ENCODE measurements at regions not wholly inside any gene's neighbourhood (a gene's known extent, or its start where the extent isn't known, plus 50 kb on each side); places are given as distances from the start of the nearest gene placed in this dataset.

DNA sequence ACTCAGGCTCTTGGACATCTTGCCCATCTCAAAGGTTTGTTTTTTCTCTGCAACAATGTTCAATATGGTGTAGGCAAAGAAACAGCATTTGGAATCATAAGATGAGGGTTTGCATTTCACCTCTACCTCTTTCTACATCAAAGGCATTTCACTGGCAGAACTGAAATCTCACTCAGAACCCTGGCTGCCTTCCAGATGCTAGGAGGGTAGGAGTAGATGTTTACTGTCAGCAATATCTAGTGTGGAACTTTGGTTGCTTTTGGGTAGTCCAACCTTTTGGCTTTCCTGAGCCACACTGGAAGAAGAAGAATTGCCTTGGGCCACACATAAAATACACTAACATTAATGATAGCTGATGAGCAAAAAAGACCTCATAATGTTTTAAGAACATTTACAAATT lies 297.0 kb upstream of the KLF3 start:
- no peaks in the 10 kb centered on the region for H3K79me2 ChIP-seq (ENCODE audit: control insufficient read depth, insufficient read depth, low read length)
- in situ Hi-C loops (cut with MboI) (no loop called here), intact Hi-C loops (cut with micrococcal nuclease) (no loop called here)
- H3K27ac ChIP-seq (ENCODE audit: extremely low read depth, low read depth, low read length): no peak overlapping the region
- H3K36me3 ChIP-seq (ENCODE audit: control insufficient read depth, insufficient read depth, low read length): no peaks in the 10 kb centered on the region
- H3K9me3 ChIP-seq (replicated peaks; ENCODE audit: control insufficient read depth, insufficient read depth, low read depth, low read length): no peaks in the 10 kb centered on the region
- FAIRE-seq: no peak
- POLR2A ChIA-PET: interaction anchor here (2.1 kb wide), 1 partner anchor 9 kb away, joined by 4 read pairs; no protein-coding TSS in a partner anchor
- H3K4me1 ChIP-seq (replicated peaks in 1 of 2; ENCODE audit: control insufficient read depth in 2 of 2, insufficient read depth in 2 of 2, low read length in 2 of 2): no peaks in the 10 kb centered on the region; a peak in 3 of 5 replicates
- no peak for ATAC-seq
- no peak overlapping the region for H3K4me3 ChIP-seq
- H4K20me1 ChIP-seq (replicated peaks; ENCODE audit: control insufficient read depth, insufficient read depth, low read length): no peaks in the 10 kb centered on the region
- no TSS peak for BruUV-seq (replicated peaks)
- no peaks in the 10 kb centered on the region for H3K9me1 ChIP-seq (ENCODE audit: control insufficient read depth, insufficient read depth, low read length)
- DNase-seq (ENCODE audit: extremely low read depth in 1 of 4, low spot score in 3 of 4): no peak
- no peak overlapping the region for H3K9ac ChIP-seq (ENCODE audit: insufficient read depth in 1 of 2, low read depth in 2 of 2, low read length in 2 of 2)
- H2AFZ ChIP-seq (ENCODE audit: low read depth, low read length): no peak overlapping the region
- CTCF ChIA-PET (ENCODE audit: low intra/inter-chr PET ratio): no interaction called here
- no peak overlapping the region for H3K4me2 ChIP-seq (ENCODE audit: insufficient read depth, low read length)
- H3K27me3 ChIP-seq (ENCODE audit: control insufficient read depth in 2 of 2, insufficient read depth in 2 of 2, low read length in 2 of 2): no peaks in the 10 kb centered on the region
- TF ChIP-seq SMARCA4 (IDR thresholded peaks at IDR 0.05) (no peak), THAP12 (CRISPR knock-in tag; IDR thresholded peaks at IDR 0.05) (no peak), MED1 (CRISPR knock-in tag; IDR thresholded peaks at IDR 0.05; ENCODE audit: borderline replicate concordance) (no peak), NUFIP1 (IDR thresholded peaks at IDR 0.05; ENCODE audit: partially characterized antibody) (no peak), ZBTB43 (CRISPR knock-in tag; IDR thresholded peaks at IDR 0.05) (no peak), KLF13 (tag; IDR thresholded peaks at IDR 0.05; ENCODE audit: borderline replicate concordance, low read depth) (no peak), RBBP5 (IDR thresholded peaks at IDR 0.05; ENCODE audit: borderline replicate concordance, insufficient read depth, low read length, poor library complexity, severe bottlenecking) (no peak), SOX6 (IDR thresholded peaks at IDR 0.05) (no peak), HNRNPLL (IDR thresholded peaks at IDR 0.05; ENCODE audit: low read depth, low read length, poor library complexity, severe bottlenecking) (no peak), FOXM1 (IDR thresholded peaks at IDR 0.05; ENCODE audit: low read depth) (no peak), FOXM1 (CRISPR knock-in tag; IDR thresholded peaks at IDR 0.05; ENCODE audit: low read depth) (no peak), CBX3 (IDR thresholded peaks at IDR 0.05; ENCODE audit: borderline replicate concordance in 1 of 2, low read length in 2 of 2) (no peak)
- TF ChIP-seq, protein P1, sequence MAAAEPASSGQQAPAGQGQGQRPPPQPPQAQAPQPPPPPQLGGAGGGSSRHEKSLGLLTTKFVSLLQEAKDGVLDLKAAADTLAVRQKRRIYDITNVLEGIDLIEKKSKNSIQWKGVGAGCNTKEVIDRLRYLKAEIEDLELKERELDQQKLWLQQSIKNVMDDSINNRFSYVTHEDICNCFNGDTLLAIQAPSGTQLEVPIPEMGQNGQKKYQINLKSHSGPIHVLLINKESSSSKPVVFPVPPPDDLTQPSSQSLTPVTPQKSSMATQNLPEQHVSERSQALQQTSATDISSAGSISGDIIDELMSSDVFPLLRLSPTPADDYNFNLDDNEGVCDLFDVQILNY (CRISPR knock-in tag; IDR thresholded peaks at IDR 0.05): no peak
- TF ChIP-seq, protein P2, sequence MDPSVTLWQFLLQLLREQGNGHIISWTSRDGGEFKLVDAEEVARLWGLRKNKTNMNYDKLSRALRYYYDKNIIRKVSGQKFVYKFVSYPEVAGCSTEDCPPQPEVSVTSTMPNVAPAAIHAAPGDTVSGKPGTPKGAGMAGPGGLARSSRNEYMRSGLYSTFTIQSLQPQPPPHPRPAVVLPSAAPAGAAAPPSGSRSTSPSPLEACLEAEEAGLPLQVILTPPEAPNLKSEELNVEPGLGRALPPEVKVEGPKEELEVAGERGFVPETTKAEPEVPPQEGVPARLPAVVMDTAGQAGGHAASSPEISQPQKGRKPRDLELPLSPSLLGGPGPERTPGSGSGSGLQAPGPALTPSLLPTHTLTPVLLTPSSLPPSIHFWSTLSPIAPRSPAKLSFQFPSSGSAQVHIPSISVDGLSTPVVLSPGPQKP (CRISPR knock-in tag; IDR thresholded peaks at IDR 0.05): no peak
- TF ChIP-seq, protein P3, sequence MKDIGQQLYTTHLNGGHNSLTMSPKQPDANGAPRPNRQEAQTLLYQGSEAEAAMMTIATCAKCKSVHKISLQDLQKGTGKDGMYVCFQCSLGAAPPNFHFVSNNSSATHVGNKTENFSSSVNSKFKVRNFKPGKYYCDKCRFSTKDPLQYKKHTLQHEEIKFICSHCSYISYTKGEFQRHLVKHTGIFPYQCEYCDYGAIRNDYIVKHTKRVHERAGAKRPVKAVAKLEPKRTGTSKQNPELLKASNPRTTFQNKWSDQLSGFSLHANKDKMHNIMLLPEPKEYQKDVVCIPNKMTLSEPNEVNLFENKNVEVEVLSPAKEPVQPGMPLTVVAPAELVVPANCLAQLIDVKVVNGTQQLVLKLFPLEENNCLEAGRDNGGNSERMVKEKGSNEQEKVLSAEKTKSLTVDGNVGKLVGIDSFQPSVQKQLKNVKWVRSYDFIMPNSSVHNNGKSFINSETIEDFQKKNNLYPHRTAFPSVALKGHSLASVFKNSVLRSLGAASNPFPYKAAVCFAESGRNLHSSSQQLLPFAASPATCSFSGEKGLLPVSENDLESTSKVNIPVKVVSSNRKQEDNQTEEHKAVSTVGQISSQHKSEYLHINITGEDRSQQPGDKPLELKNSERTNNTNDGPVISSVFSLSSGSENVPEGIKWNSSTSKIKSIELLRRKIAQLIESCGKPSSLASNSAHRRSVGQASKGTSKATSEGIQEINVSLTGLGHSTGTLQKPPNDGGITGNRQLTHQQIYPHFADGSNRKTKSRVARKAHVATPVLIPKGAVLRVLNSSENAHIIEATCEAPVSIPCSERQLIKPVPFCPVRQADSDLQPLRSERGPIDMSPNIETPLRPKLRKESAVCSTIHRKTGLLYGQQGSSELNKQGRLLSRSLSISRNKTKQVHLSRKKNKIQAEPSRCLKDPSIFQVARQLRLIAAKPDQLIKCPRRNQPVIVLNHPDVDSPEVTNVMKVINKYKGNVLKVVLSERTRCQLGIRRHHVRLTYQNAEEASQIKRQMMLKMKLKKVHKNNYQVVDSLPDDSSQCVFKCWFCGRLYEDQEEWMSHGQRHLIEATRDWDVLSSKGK (CRISPR knock-in tag; IDR thresholded peaks at IDR 0.05): no peak

Data from K562 (cell line).